ENCODE measurements at regions not wholly inside any gene's neighbourhood (a gene's known extent, or its start where the extent isn't known, plus 50 kb on each side); places are given as distances from the start of the nearest gene placed in this dataset.
A peak's percentile ranks its signal among the peaks of the same experiment; 100 is the strongest.

- no peak for TF ChIP-seq Cebpa-rat (IDR thresholded peaks at IDR 0.05)
- H4K20me1 ChIP-seq: no peaks in the 10 kb centered on the region
- H3K4me2 ChIP-seq: no peak overlapping the region
- H3K9me3 ChIP-seq: no peaks in the 10 kb centered on the region
- no peak overlapping the region for H3K27ac ChIP-seq
- no peaks in the 10 kb centered on the region for H3K4me1 ChIP-seq
- no peak overlapping the region for H3K9ac ChIP-seq
- no peaks in the 10 kb centered on the region for H3K36me3 ChIP-seq
- no peaks in the 10 kb centered on the region for H3K27me3 ChIP-seq
- no peak overlapping the region for H3K4me3 ChIP-seq
These were observed 789.0 kb upstream of the SOX9 start for GRCh38 chr17:71331754-71332325.

DNA sequence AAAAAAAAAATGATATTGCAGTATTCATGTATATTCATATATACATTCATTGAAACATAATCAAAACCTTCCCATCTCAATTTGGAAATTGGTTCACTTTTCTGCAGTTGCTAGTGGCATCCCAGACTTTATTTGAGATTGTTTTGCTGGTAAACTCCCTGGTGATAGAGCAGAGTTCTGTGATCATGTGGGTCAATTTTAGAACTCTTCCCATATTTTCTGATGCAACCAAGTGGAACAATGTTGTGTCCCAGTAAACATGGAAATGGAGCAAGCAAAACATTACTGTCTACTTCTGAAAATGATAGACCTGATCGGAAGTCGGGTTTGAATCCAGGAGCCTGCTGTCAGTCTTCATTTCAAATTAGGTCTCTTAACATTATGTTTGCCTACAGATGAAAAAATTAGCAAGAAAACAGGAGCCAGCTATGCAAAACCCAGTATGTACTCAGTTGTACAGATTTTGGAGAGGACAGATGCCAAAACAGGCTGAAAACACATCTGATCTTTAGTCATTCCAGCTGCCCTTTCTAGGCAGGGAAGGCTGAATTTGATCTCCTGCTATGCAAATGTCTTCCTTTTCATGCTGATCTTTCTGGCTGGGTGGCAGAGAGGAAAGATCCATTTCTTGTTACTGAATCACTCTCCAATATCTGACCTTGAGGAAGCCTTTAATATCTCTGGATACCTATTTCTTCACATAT lies 786.6 kb upstream of the SOX9 start:
- no peaks in the 10 kb centered on the region for H3K9me3 ChIP-seq

DNA sequence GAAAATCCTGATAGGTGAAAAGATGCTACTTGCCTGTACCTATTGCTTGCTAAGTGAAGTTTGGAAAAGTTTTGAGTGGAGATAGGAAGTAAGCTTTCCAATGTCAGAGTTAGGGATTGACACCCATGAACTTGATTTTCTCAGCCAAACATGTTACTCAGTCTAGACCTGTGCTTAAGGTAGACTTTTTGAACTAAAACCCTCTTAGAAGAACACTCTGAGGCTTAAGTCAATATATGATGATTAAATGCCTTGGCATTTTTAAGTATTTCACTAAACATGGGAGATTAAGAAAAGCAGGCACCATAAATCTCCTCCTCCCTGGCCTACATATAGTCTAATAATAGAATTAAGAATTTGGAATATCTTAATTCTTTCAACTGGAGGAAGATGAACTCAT lies 785.6 kb upstream of the SOX9 start:
- Histone ChIP-seq H3K27me3 (no peaks in the 10 kb centered on the region), H3K4me3 (no peak overlapping the region), H3K9me3 (no peaks in the 10 kb centered on the region), H3K9ac (no peak overlapping the region), H3K4me1 (peaks cover 20% of the 10 kb centered on the region), H3K4me2 (no peak overlapping the region), H4K20me1 (no peaks in the 10 kb centered on the region), H3K27ac (no peak overlapping the region), H3K36me3 (no peaks in the 10 kb centered on the region)
- no peak for TF ChIP-seq Cebpa-rat (IDR thresholded peaks at IDR 0.05)

More for the DNA sequence above, 786.6 kb upstream of the SOX9 start:
- Histone ChIP-seq H3K27me3 (no peaks in the 10 kb centered on the region), H3K4me2 (no peak overlapping the region), H4K20me1 (no peaks in the 10 kb centered on the region), H3K27ac (no peak overlapping the region), H3K36me3 (no peaks in the 10 kb centered on the region), H3K4me3 (no peak overlapping the region), H3K4me1 (peaks cover 19% of the 10 kb centered on the region), H3K9ac (no peak overlapping the region)
- no peak for TF ChIP-seq Cebpa-rat (IDR thresholded peaks at IDR 0.05)

GRCh38 chr17:71337938-71338337 lies 782.9 kb upstream of the SOX9 start:
- no peak for TF ChIP-seq Cebpa-rat (IDR thresholded peaks at IDR 0.05)
- H3K4me1 ChIP-seq: peaks cover 20% of the 10 kb centered on the region
- H3K27ac ChIP-seq: no peak overlapping the region
- H4K20me1 ChIP-seq: no peaks in the 10 kb centered on the region
- H3K36me3 ChIP-seq: no peaks in the 10 kb centered on the region
- H3K27me3 ChIP-seq: no peaks in the 10 kb centered on the region
- H3K9me3 ChIP-seq: no peaks in the 10 kb centered on the region
- peak overlapping the region; percentile 44 for H3K4me2 ChIP-seq
- no peak overlapping the region for H3K9ac ChIP-seq
- H3K4me3 ChIP-seq: no peak overlapping the region

DNA sequence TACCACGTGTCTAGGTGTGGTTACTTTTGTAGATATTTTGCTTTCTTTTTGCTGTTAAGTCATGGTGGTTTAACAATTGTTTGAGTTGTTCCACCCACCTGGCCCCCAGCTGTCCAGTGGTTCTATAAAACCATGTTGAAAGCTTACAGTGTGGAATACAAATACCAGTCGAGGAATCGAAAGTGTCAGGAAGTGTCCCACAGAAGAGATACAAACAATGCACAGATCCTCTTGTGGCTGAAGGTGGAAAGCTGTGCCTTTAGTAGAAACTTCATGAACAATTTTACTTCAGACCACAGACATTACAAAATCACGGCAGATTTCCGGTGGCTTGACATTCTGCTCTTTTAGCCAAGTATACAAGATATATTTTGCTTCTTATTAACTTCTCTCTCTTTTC lies 782.4 kb upstream of the SOX9 start:
- no peak overlapping the region for H3K9ac ChIP-seq
- no peak for TF ChIP-seq Cebpa-rat (IDR thresholded peaks at IDR 0.05)
- no peaks in the 10 kb centered on the region for H3K27me3 ChIP-seq
- no peaks in the 10 kb centered on the region for H3K36me3 ChIP-seq
- no peaks in the 10 kb centered on the region for H4K20me1 ChIP-seq
- H3K9me3 ChIP-seq: no peaks in the 10 kb centered on the region
- peaks cover 20% of the 10 kb centered on the region for H3K4me1 ChIP-seq
- no peak overlapping the region for H3K4me3 ChIP-seq
- peak overlapping the region; percentile 44 for H3K4me2 ChIP-seq
- H3K27ac ChIP-seq: no peak overlapping the region

- peak overlapping the region; percentile 44 for H3K4me2 ChIP-seq
- no peaks in the 10 kb centered on the region for H3K27me3 ChIP-seq
- no peaks in the 10 kb centered on the region for H3K36me3 ChIP-seq
- H4K20me1 ChIP-seq: no peaks in the 10 kb centered on the region
- H3K4me3 ChIP-seq: no peak overlapping the region
- no peak overlapping the region for H3K9ac ChIP-seq
- no peak overlapping the region for H3K27ac ChIP-seq
- H3K4me1 ChIP-seq: peaks cover 20% of the 10 kb centered on the region
- no peak for TF ChIP-seq Cebpa-rat (IDR thresholded peaks at IDR 0.05)
- no peaks in the 10 kb centered on the region for H3K9me3 ChIP-seq
These were observed 781.6 kb upstream of the SOX9 start for GRCh38 chr17:71339206-71339605.

DNA sequence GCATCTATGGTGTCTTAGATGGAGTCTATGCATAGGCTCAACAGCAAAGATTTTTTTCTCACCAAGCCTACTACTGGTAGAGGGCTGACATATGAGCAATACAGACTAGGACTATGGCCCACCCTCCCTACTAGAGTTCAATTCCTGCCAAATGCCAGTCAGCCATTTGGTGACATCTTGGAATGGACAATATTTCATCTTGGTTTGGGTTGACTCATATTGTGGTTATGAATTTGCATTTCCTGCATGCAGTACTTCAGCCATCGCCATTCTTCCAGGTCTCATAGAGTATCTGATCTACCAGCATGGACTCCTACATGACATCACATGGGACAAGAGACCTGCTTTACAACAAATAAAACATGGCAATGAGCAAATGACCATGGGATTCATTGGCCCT lies 778.1 kb upstream of the SOX9 start:
- H3K9ac ChIP-seq: no peak overlapping the region
- no peak overlapping the region for H3K4me2 ChIP-seq
- TF ChIP-seq Cebpa-rat (IDR thresholded peaks at IDR 0.05): no peak
- H3K9me3 ChIP-seq: no peaks in the 10 kb centered on the region
- no peak overlapping the region for H3K27ac ChIP-seq
- no peak overlapping the region for H3K4me3 ChIP-seq
- no peaks in the 10 kb centered on the region for H3K27me3 ChIP-seq
- no peaks in the 10 kb centered on the region for H3K36me3 ChIP-seq
- no peaks in the 10 kb centered on the region for H4K20me1 ChIP-seq
- peaks cover 16% of the 10 kb centered on the region for H3K4me1 ChIP-seq

DNA sequence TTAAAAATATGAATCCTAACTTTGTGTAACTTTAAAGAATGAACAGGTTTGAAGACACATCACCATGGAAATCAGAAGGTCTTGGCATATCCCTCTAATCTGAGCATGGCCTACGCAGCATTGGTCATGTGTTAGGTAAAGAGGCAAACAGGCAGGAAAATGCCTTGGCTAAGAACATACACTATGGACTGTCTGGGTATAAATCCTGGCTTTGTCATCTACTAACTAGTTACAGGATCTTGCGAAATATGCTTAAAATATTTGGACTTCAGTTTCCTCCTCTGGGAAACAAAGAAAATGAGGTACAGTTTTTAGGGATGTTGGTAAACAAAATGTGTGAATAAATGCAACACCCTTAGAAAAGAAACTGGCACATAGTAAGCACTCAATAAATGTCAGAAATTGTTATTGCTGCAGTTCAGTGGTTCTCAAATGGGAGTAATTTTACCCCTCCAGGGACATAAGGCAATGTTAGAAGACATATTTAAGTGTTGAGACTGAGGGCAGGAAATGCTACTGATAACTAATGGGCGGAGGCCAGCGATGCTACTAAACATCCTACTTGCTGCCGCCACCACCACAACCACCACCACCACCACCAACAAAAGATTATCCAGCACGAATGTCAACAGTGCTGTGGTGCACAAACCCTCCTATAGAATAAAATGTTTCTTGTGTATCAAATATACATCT lies 770.8 kb upstream of the SOX9 start:
- Histone ChIP-seq H3K4me1 (no peaks in the 10 kb centered on the region), H4K20me1 (no peaks in the 10 kb centered on the region), H3K36me3 (no peaks in the 10 kb centered on the region), H3K27me3 (no peaks in the 10 kb centered on the region), H3K9me3 (no peaks in the 10 kb centered on the region), H3K4me2 (no peak overlapping the region), H3K4me3 (no peak overlapping the region), H3K9ac (no peak overlapping the region), H3K27ac (no peak overlapping the region)
- no peak for TF ChIP-seq Cebpa-rat (IDR thresholded peaks at IDR 0.05)

DNA sequence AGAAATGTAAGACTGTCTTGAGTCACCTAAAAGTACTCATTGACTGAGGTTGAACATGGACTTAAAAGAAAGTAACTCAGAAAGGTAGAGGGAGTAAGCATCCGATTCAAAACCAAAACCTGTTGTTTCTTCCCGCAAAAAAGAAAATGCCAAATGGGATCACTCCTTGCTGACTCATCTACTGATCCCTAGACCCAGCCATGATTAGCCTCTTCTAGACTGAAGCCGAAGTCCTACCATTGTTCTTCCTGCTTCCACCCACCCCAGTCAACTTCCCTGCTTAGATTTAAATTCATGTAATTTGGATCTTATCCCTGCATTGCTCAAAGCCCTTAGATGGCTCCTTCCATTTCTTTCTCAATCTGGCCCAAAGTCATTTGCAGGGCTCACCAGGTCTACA lies 760.5 kb upstream of the SOX9 start:
- Histone ChIP-seq H3K27me3 (no peaks in the 10 kb centered on the region), H3K4me3 (no peak overlapping the region), H4K20me1 (no peaks in the 10 kb centered on the region), H3K4me1 (no peaks in the 10 kb centered on the region), H3K36me3 (no peaks in the 10 kb centered on the region), H3K9ac (no peak overlapping the region), H3K9me3 (peaks cover 3% of the 10 kb centered on the region; the same call in 1 of the 2 replicates), H3K27ac (no peak overlapping the region), H3K4me2 (no peak overlapping the region)
- no peak for TF ChIP-seq Cebpa-rat (IDR thresholded peaks at IDR 0.05)
